B cell (primary cell): ENCODE measurements at regions not wholly inside any gene's neighbourhood (a gene's known extent, or its start where the extent isn't known, plus 50 kb on each side); places are given as distances from the start of the nearest gene placed in this dataset.

ENCODE experiments used
- ATAC-seq: fragments of 200-7000 bp; cut with Tn5 transposase; one replicate; pipeline ENCODE4 v1.10.0; 2021; ENCODE audit warnings: low read depth, mild to moderate bottlenecking, moderate number of reproducible peaks, moderate library complexity
- CTCF ChIA-PET: fragments of 350-600 bp; sonication (Branson Sonifier 250); formaldehyde crosslinking; loops from one replicate; lab custom pipeline; 2021; ENCODE audit warnings: antibody characterized with exemption, inconsistent platforms; lab: Charles Lee
- POLR2A ChIA-PET: fragments of 350-600 bp; sonication (Branson Sonifier 250); formaldehyde crosslinking; loops from one replicate; lab custom pipeline; 2021; ENCODE audit warnings: antibody characterized with exemption; lab: Charles Lee
- DNase-seq: peaks from one replicate; pipeline ENCODE4 v3.0.0; 2013
- H2AFZ ChIP-seq: 2 replicates; pipeline ENCODE4 v1.6.1; 2012; ENCODE audit warnings: mild to moderate bottlenecking, low read depth, low read length; ENCODE audit not compliant: insufficient read depth, poor library complexity, severe bottlenecking
- H3K27ac ChIP-seq, 2 donors: 1 replicate in 1 of 2; 2 replicates in 1 of 2; pipeline ENCODE4 v1.5.1; 2012 to 2013; ENCODE audit warnings: low read length in 2 of 2, mild to moderate bottlenecking in 2 of 2, moderate library complexity in 1 of 2
- H3K27me3 ChIP-seq, 4 experiments: fragments of 200-600 bp in 1 of 4; sonication (generic) in 1 of 4; replicated peaks in 1 of 4; 1 replicate in 2 of 4; 2 replicates in 2 of 4; pipeline versions ENCODE4 v1.6.1 to v1.7.0; 2013 to 2016; ENCODE audit warnings: low read length in 3 of 4, mild to moderate bottlenecking in 2 of 4, mixed read lengths in 1 of 4, moderate library complexity in 1 of 4; ENCODE audit not compliant: insufficient read depth in 4 of 4, control insufficient read depth in 3 of 4; ENCODE audit errors: control extremely low read depth in 1 of 4
- H3K36me3 ChIP-seq, 2 experiments: replicated peaks in 1 of 2; 1 replicate in 1 of 2; 2 replicates in 1 of 2; pipeline versions ENCODE4 v1.6.1 to v1.7.1; 2013; ENCODE audit warnings: low read length in 1 of 2; ENCODE audit not compliant: insufficient read depth in 2 of 2, control insufficient read depth in 1 of 2; ENCODE audit errors: control extremely low read depth in 1 of 2, extremely low read depth in 1 of 2
- H3K4me1 ChIP-seq, 2 donors: fragments of 200-600 bp in 1 of 2; sonication (generic) in 1 of 2; 1 replicate in 1 of 2; 2 replicates in 1 of 2; pipeline versions ENCODE4 v1.5.1 to v1.6.1; 2013 to 2017; ENCODE audit warnings: low read length in 2 of 2; ENCODE audit not compliant: control insufficient read depth in 2 of 2, insufficient read depth in 2 of 2
- H3K4me2 ChIP-seq: replicated peaks from 2 replicates; pipeline ENCODE3; 2012; ENCODE audit warnings: mild to moderate bottlenecking, low read depth, low read length; ENCODE audit not compliant: poor library complexity, severe bottlenecking
- H3K4me3 ChIP-seq, 5 experiments: fragments of 200-600 bp in 1 of 5; sonication (generic) in 1 of 5; 1 replicate in 3 of 5; 2 replicates in 2 of 5; pipeline versions ENCODE4 v1.5.1 to v1.7.0; 2011 to 2016; ENCODE audit warnings: low read length in 4 of 5, mild to moderate bottlenecking in 4 of 5, low read depth in 2 of 5, control low read depth in 1 of 5, moderate library complexity in 1 of 5; ENCODE audit not compliant: insufficient read depth in 1 of 5; ENCODE audit errors: control extremely low read depth in 1 of 5, extremely low read depth in 1 of 5
- H3K79me2 ChIP-seq: fragments of 200-600 bp; sonication (generic); one replicate; pipeline ENCODE4 v1.6.0; 2016; ENCODE audit warnings: low read length; ENCODE audit not compliant: control insufficient read depth, insufficient read depth
- H3K9ac ChIP-seq: fragments of 200-600 bp; sonication (generic); 2 replicates; pipeline ENCODE4 v1.6.1; 2017; ENCODE audit warnings: mild to moderate bottlenecking, low read length, moderate library complexity
- H3K9me3 ChIP-seq, 3 donors: one replicate each; pipeline versions ENCODE4 v1.6.1 to v1.7.1; 2013; ENCODE audit warnings: low read length in 2 of 3; ENCODE audit not compliant: control insufficient read depth in 2 of 3, insufficient read depth in 1 of 3; ENCODE audit errors: control extremely low read depth in 1 of 3
- H4K20me1 ChIP-seq: 2 replicates; pipeline ENCODE4 v1.6.0; 2012; ENCODE audit warnings: mild to moderate bottlenecking, low read length; ENCODE audit not compliant: insufficient read depth, control insufficient read depth, poor library complexity, severe bottlenecking
- H3K27ac Mint-ChIP-seq: one replicate; pipeline ENCODE4 v1.8.0; 2021; ENCODE audit warnings: mixed read lengths
- H3K27me3 Mint-ChIP-seq: one replicate; pipeline ENCODE4 v1.8.0; 2021; ENCODE audit warnings: mixed read lengths
- H3K4me1 Mint-ChIP-seq: one replicate; pipeline ENCODE4 v1.8.0; 2021; ENCODE audit warnings: mixed read lengths
- H3K4me3 Mint-ChIP-seq: one replicate; pipeline ENCODE4 v1.8.0; 2021; ENCODE audit warnings: mixed read lengths
- H3K9me3 Mint-ChIP-seq: one replicate; pipeline ENCODE4 v1.8.0; 2022; ENCODE audit warnings: mixed read lengths; ENCODE audit not compliant: insufficient read depth
- EZH2 ChIP-seq: IDR thresholded peaks from 2 replicates; pipeline ENCODE4 v1.6.1; 2012; ENCODE audit warnings: borderline replicate concordance, low read depth, mild to moderate bottlenecking, moderate library complexity, low read length; ENCODE audit not compliant: insufficient read depth, poor library complexity, severe bottlenecking
- WGBS: methylation state at CpG from one replicate; pipeline ENCODE4 v1.1.5; 2013; ENCODE audit warnings: missing lambda C conversion rate; ENCODE audit not compliant: insufficient coverage; 5-methylcytosine and 5-hydroxymethylcytosine counted together
- intact Hi-C: fragments of 100-400 bp; cut with micrococcal nuclease; formaldehyde crosslinking; loops from one replicate; pipeline ENCODE4 v1.10.0; 2022
- TF ChIP-seq, protein P1 (sequence below): fragments of 200-600 bp; IDR thresholded peaks from one replicate; pipeline ENCODE4 v1.8.0; 2022; ENCODE audit warnings: antibody characterized with exemption, mild to moderate bottlenecking

DNA sequence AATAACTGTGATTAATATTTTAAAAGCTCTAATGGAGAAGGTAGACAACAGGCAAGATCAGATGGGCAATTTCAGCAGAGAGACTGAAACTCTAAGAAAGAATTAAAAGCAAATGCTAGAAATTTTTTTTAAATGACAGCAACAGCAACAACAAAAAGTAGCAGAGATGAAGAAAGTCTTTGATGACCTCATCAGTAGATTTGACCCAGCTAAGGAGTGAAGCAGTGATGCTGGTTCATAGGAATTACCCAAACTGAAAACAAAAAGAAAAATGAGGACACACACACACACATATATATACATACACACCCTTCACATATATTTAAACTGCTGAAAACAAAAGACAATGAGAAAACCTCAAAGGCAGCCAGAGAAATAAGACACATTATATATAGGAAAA is 197.6 kb upstream of the ARID1B start:
- H3K4me3 ChIP-seq = no peak overlapping the region
- no peak overlapping the region for H3K4me2 ChIP-seq
- no peaks in the 10 kb centered on the region for H3K27me3 ChIP-seq
- H3K4me1 ChIP-seq = no peaks in the 10 kb centered on the region
- H3K79me2 ChIP-seq = no peaks in the 10 kb centered on the region
- DNase-seq (no peak), ATAC-seq (no peak)
- intact Hi-C loops = no loop called here
- peaks cover 2 to 41% (median 21%) of the 10 kb centered on the region in 3 donors for H3K9me3 ChIP-seq
- no peak overlapping the region for H3K9ac ChIP-seq
- H2AFZ ChIP-seq = no peak overlapping the region
- Mint-ChIP-seq H3K9me3 (peaks cover 14% of the 10 kb centered on the region), H3K4me1 (no peaks in the 10 kb centered on the region), H3K27me3 (no peaks in the 10 kb centered on the region), H3K27ac (no peak overlapping the region), H3K4me3 (no peak overlapping the region)
- no peaks in the 10 kb centered on the region for H4K20me1 ChIP-seq
- no peaks in the 10 kb centered on the region for H3K36me3 ChIP-seq
- no peak overlapping the region for H3K27ac ChIP-seq
- CTCF ChIA-PET = interaction anchor here (1.6 kb wide), 1 partner anchor 106 kb away, joined by 4 read pairs; no protein-coding TSS in a partner anchor
- TF ChIP-seq, protein P1, sequence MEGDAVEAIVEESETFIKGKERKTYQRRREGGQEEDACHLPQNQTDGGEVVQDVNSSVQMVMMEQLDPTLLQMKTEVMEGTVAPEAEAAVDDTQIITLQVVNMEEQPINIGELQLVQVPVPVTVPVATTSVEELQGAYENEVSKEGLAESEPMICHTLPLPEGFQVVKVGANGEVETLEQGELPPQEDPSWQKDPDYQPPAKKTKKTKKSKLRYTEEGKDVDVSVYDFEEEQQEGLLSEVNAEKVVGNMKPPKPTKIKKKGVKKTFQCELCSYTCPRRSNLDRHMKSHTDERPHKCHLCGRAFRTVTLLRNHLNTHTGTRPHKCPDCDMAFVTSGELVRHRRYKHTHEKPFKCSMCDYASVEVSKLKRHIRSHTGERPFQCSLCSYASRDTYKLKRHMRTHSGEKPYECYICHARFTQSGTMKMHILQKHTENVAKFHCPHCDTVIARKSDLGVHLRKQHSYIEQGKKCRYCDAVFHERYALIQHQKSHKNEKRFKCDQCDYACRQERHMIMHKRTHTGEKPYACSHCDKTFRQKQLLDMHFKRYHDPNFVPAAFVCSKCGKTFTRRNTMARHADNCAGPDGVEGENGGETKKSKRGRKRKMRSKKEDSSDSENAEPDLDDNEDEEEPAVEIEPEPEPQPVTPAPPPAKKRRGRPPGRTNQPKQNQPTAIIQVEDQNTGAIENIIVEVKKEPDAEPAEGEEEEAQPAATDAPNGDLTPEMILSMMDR = no peak
- TF ChIP-seq EZH2 = no peak
- POLR2A ChIA-PET = no interaction called here

DNA sequence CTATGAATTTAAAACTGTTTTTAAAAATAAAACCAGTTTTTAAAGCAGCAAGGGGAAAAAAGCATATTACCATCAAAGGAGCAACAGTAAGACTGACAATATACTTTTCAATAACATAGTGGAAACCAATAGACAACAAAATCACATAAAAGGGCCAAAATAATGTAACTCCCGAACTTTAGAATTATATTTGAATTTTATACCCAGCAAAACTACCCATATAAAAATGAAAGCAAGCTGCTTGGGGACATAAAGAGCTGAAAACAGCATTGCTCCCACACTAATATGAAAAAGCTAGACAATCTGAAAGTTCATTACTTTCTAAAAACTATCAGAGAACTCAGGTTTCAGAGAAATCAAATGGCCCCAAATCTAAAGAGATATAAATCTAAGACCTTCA is 199.4 kb upstream of the ARID1B start:
- intact Hi-C loops = no loop called here
- WGBS = no CpG with 5 or more reads among the region's 1 CpG
- H3K79me2 ChIP-seq = no peaks in the 10 kb centered on the region
- no peak overlapping the region for H3K27ac ChIP-seq
- POLR2A ChIA-PET = no interaction called here
- H3K4me1 ChIP-seq = no peaks in the 10 kb centered on the region
- ATAC-seq (no peak), DNase-seq (no peak)
- Mint-ChIP-seq H3K27ac (no peak overlapping the region), H3K27me3 (no peaks in the 10 kb centered on the region), H3K4me1 (no peaks in the 10 kb centered on the region), H3K9me3 (peaks cover 16% of the 10 kb centered on the region), H3K4me3 (no peak overlapping the region)
- CTCF ChIA-PET = interaction anchor here (1.0 kb wide), 1 partner anchor 12 kb away, joined by 3 read pairs; no protein-coding TSS in a partner anchor
- H3K4me3 ChIP-seq = no peak overlapping the region
- H3K4me2 ChIP-seq = no peak overlapping the region
- H3K27me3 ChIP-seq = no peaks in the 10 kb centered on the region
- H3K36me3 ChIP-seq = no peaks in the 10 kb centered on the region
- TF ChIP-seq, protein P1 = no peak
- TF ChIP-seq EZH2 = no peak
- no peaks in the 10 kb centered on the region for H4K20me1 ChIP-seq
- no peak overlapping the region for H3K9ac ChIP-seq
- no peak overlapping the region for H2AFZ ChIP-seq
- H3K9me3 ChIP-seq = peaks cover 2 to 41% (median 21%) of the 10 kb centered on the region in 3 donors
